SK-N-SH treated with all-trans-retinoic acid at 6 μM for 48 hours (cell line): ENCODE measurements at regions not wholly inside any gene's neighbourhood (a gene's known extent, or its start where the extent isn't known, plus 50 kb on each side); places are given as distances from the start of the nearest gene placed in this dataset.

Experiments
- ATAC-seq: fragments of 200-7000 bp; cut with Tn5 transposase; 3 replicates; pipeline ENCODE4 v1.9.1; 2020; ENCODE audit warnings: mild to moderate bottlenecking, moderate library complexity
- ARNTL ChIP-seq: fragments of 450-650 bp; formaldehyde crosslinking; IDR thresholded peaks from 2 replicates; pipeline ENCODE4 v1.5.0; 2020; ENCODE audit warnings: low read depth, mild to moderate bottlenecking, moderate library complexity, borderline replicate concordance
- BACH2 ChIP-seq: fragments of 250-450 bp; sonication (Bioruptor Pico); IDR thresholded peaks from 2 replicates; pipeline ENCODE4 v1.9.0; 2021; ENCODE audit warnings: mild to moderate bottlenecking, borderline replicate concordance
- ESRRG ChIP-seq: fragments of 250-450 bp; sonication (Bioruptor Pico); IDR thresholded peaks from 2 replicates; pipeline ENCODE4 v1.6.1; 2021; ENCODE audit warnings: mild to moderate bottlenecking
- GLIS3 ChIP-seq: fragments of 250-450 bp; sonication (Bioruptor Pico); IDR thresholded peaks from 2 replicates; pipeline ENCODE4 v1.5.0; 2020; ENCODE audit warnings: mild to moderate bottlenecking, moderate library complexity
- PPARA ChIP-seq: fragments of 250-450 bp; sonication (Bioruptor Pico); IDR thresholded peaks from 2 replicates; pipeline ENCODE4 v1.5.0; 2020; ENCODE audit warnings: mild to moderate bottlenecking, borderline replicate concordance
- RARB ChIP-seq: fragments of 250-450 bp; sonication (Bioruptor Pico); IDR thresholded peaks from 2 replicates; pipeline ENCODE4 v1.8.0; 2021; ENCODE audit warnings: mild to moderate bottlenecking, moderate library complexity
- SNAI2 ChIP-seq: fragments of 250-450 bp; sonication (Bioruptor Pico); IDR thresholded peaks from 2 replicates; pipeline ENCODE4 v1.5.0; 2020; ENCODE audit warnings: mild to moderate bottlenecking, moderate library complexity
- TCF4 ChIP-seq: fragments of 250-450 bp; sonication (Bioruptor Pico); IDR thresholded peaks from 2 replicates; pipeline ENCODE4 v1.8.0; 2021; ENCODE audit warnings: mild to moderate bottlenecking, moderate library complexity, borderline replicate concordance
- TOX ChIP-seq: fragments of 250-450 bp; sonication (Bioruptor Pico); IDR thresholded peaks from 2 replicates; pipeline ENCODE4 v1.8.0; 2021; ENCODE audit warnings: mild to moderate bottlenecking, moderate library complexity, borderline replicate concordance
- ZC3H10 ChIP-seq: fragments of 250-450 bp; sonication (Bioruptor Pico); IDR thresholded peaks from 2 replicates; pipeline ENCODE4 v1.5.1; 2021; ENCODE audit warnings: mild to moderate bottlenecking, moderate library complexity
- ZFP3 ChIP-seq: fragments of 250-450 bp; sonication (Bioruptor Pico); IDR thresholded peaks from 2 replicates; pipeline ENCODE4 v1.5.0; 2020; ENCODE audit warnings: mild to moderate bottlenecking, moderate library complexity
- ZNF565 ChIP-seq: fragments of 450-650 bp; formaldehyde crosslinking; conservative IDR thresholded peaks from 2 replicates; pipeline ENCODE4 v1.5.0; 2020; ENCODE audit warnings: low read depth, mild to moderate bottlenecking, moderate library complexity
- ZNF70 ChIP-seq: fragments of 450-650 bp; formaldehyde crosslinking; IDR thresholded peaks from 2 replicates; pipeline ENCODE4 v1.5.0; 2020; ENCODE audit warnings: mild to moderate bottlenecking, moderate library complexity
- ZNF8 ChIP-seq: fragments of 450-650 bp; formaldehyde crosslinking; IDR thresholded peaks from 2 replicates; pipeline ENCODE4 v1.5.0; 2020; ENCODE audit warnings: mild to moderate bottlenecking, moderate library complexity
- TF ChIP-seq, protein P1 (sequence below): fragments of 250-450 bp; sonication (Bioruptor Pico); IDR thresholded peaks from 2 replicates; pipeline ENCODE4 v1.8.0; 2020; ENCODE audit warnings: mild to moderate bottlenecking, moderate library complexity, borderline replicate concordance
- TF ChIP-seq, protein P2 (sequence below): fragments of 250-450 bp; sonication (Bioruptor Pico); IDR thresholded peaks from 2 replicates; pipeline ENCODE4 v1.8.0; 2021; ENCODE audit warnings: low read depth, mild to moderate bottlenecking, moderate library complexity, borderline replicate concordance
- TF ChIP-seq, protein P3 (sequence below): fragments of 250-450 bp; sonication (Bioruptor Pico); IDR thresholded peaks from 2 replicates; pipeline ENCODE4 v1.5.1; 2021; ENCODE audit warnings: mild to moderate bottlenecking, moderate library complexity
- TF ChIP-seq, protein P4 (sequence below): fragments of 250-450 bp; sonication (Bioruptor Pico); IDR thresholded peaks from 2 replicates; pipeline ENCODE4 v1.5.1; 2020; ENCODE audit warnings: low read depth, mild to moderate bottlenecking, moderate library complexity

DNA sequence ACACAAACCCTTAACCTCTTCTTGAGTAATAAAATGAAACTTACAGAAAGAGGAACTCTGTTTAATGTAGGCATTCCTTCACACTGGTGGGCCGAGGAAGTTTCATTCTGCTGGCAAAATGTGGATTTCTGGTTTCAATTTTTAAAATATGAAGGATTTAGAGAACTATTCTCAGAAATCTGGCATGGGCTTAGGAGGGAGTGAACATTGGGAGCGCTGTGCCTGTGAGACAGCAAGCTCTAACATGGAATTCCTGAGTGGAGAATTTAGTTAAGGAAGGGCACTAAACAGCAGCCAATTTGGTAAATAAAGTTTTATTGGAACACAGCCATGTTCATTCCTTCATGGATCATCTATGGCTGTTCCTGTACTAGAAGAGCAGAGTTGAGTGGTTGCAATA is 751.8 kb upstream of the IGFBP3 start:
- no peak for ATAC-seq
- TF ChIP-seq GLIS3 (CRISPR knock-in tag) (no peak), ARNTL (no peak), PPARA (CRISPR knock-in tag) (no peak), TOX (CRISPR knock-in tag) (no peak), TCF4 (CRISPR knock-in tag) (no peak)
- TF ChIP-seq, protein P1, sequence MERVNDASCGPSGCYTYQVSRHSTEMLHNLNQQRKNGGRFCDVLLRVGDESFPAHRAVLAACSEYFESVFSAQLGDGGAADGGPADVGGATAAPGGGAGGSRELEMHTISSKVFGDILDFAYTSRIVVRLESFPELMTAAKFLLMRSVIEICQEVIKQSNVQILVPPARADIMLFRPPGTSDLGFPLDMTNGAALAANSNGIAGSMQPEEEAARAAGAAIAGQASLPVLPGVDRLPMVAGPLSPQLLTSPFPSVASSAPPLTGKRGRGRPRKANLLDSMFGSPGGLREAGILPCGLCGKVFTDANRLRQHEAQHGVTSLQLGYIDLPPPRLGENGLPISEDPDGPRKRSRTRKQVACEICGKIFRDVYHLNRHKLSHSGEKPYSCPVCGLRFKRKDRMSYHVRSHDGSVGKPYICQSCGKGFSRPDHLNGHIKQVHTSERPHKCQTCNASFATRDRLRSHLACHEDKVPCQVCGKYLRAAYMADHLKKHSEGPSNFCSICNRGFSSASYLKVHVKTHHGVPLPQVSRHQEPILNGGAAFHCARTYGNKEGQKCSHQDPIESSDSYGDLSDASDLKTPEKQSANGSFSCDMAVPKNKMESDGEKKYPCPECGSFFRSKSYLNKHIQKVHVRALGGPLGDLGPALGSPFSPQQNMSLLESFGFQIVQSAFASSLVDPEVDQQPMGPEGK, result no peak
- TF ChIP-seq, protein P2, sequence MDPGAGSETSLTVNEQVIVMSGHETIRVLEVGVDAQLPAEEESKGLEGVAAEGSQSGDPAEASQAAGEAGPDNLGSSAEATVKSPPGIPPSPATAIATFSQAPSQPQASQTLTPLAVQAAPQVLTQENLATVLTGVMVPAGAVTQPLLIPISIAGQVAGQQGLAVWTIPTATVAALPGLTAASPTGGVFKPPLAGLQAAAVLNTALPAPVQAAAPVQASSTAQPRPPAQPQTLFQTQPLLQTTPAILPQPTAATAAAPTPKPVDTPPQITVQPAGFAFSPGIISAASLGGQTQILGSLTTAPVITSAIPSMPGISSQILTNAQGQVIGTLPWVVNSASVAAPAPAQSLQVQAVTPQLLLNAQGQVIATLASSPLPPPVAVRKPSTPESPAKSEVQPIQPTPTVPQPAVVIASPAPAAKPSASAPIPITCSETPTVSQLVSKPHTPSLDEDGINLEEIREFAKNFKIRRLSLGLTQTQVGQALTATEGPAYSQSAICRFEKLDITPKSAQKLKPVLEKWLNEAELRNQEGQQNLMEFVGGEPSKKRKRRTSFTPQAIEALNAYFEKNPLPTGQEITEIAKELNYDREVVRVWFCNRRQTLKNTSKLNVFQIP (CRISPR knock-in tag), result no peak
- TF ChIP-seq, protein P3, sequence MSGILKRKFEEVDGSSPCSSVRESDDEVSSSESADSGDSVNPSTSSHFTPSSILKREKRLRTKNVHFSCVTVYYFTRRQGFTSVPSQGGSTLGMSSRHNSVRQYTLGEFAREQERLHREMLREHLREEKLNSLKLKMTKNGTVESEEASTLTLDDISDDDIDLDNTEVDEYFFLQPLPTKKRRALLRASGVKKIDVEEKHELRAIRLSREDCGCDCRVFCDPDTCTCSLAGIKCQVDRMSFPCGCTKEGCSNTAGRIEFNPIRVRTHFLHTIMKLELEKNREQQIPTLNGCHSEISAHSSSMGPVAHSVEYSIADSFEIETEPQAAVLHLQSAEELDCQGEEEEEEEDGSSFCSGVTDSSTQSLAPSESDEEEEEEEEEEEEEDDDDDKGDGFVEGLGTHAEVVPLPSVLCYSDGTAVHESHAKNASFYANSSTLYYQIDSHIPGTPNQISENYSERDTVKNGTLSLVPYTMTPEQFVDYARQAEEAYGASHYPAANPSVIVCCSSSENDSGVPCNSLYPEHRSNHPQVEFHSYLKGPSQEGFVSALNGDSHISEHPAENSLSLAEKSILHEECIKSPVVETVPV (CRISPR knock-in tag), result no peak

GRCh38 chr7:46671108-46671769 is 750.2 kb upstream of the IGFBP3 start:
- ATAC-seq, result no peak
- TF ChIP-seq ZFP3 (CRISPR knock-in tag) (no peak), ZNF70 (CRISPR knock-in tag) (no peak), BACH2 (CRISPR knock-in tag) (no peak), SNAI2 (CRISPR knock-in tag) (no peak), PPARA (CRISPR knock-in tag) (no peak), ZC3H10 (CRISPR knock-in tag) (no peak), TOX (CRISPR knock-in tag) (no peak), ESRRG (CRISPR knock-in tag) (no peak), ZNF8 (CRISPR knock-in tag) (no peak), ZNF565 (CRISPR knock-in tag) (no peak), GLIS3 (CRISPR knock-in tag) (no peak), RARB (no peak), ARNTL (no peak)
- TF ChIP-seq, protein P4, sequence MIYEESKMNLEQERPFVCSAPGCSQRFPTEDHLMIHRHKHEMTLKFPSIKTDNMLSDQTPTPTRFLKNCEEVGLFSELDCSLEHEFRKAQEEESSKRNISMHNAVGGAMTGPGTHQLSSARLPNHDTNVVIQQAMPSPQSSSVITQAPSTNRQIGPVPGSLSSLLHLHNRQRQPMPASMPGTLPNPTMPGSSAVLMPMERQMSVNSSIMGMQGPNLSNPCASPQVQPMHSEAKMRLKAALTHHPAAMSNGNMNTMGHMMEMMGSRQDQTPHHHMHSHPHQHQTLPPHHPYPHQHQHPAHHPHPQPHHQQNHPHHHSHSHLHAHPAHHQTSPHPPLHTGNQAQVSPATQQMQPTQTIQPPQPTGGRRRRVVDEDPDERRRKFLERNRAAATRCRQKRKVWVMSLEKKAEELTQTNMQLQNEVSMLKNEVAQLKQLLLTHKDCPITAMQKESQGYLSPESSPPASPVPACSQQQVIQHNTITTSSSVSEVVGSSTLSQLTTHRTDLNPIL (CRISPR knock-in tag), result no peak
- TF ChIP-seq, protein P3 (CRISPR knock-in tag), result no peak
- TF ChIP-seq, all 23 proteins: peak for 0

- TF ChIP-seq, protein P2 (CRISPR knock-in tag), result no peak
- TF ChIP-seq SNAI2 (CRISPR knock-in tag) (no peak), GLIS3 (CRISPR knock-in tag) (no peak), ZFP3 (CRISPR knock-in tag) (no peak)
- no peak for ATAC-seq
These were observed 748.0 kb upstream of the IGFBP3 start for GRCh38 chr7:46669028-46669427.
